ENCODE measurements at regions not wholly inside any gene's neighbourhood (a gene's known extent, or its start where the extent isn't known, plus 50 kb on each side); places are given as distances from the start of the nearest gene placed in this dataset.
A peak's percentile ranks its signal among the peaks of the same experiment; 100 is the strongest.

DNA sequence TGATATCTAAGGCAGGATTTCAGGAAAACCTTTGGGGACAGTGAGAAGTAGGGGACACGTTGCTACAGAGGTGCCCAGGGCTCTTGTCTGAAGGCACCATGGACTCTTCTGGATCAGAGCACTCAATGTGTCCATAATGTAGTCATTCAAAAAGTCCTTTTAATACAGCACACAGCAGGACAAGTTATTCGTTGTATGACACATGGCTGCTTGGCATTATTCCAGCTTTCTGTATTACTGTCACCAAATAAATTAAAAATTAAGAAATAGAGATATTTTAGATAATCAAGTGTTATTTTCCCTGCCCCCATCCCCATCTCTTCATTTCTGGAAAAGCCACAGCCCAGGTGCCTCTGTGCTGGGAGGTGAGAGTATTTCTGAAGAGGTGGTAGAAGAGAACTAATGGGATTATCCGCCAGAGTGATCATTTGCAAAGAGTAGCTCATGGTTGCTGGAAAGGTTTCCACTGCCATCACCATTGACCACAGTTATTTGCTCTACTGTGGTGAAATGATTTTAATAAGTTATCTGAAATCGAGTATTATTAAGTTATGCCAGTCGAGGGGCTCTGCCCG lies 83.0 kb downstream of the CXCL12 start:
- no peak overlapping the region for H3K27ac ChIP-seq
- no peaks in the 10 kb centered on the region for H3K4me1 ChIP-seq
- H3K4me3 ChIP-seq, result no peak overlapping the region
- DNase-seq, result no peak
- no peaks in the 10 kb centered on the region for H3K27me3 ChIP-seq
- no peaks in the 10 kb centered on the region for H3K36me3 ChIP-seq
- no peaks in the 10 kb centered on the region for H3K9me3 ChIP-seq
- TF ChIP-seq POLR2A (IDR thresholded peaks at IDR 0.05), result no peak

DNA sequence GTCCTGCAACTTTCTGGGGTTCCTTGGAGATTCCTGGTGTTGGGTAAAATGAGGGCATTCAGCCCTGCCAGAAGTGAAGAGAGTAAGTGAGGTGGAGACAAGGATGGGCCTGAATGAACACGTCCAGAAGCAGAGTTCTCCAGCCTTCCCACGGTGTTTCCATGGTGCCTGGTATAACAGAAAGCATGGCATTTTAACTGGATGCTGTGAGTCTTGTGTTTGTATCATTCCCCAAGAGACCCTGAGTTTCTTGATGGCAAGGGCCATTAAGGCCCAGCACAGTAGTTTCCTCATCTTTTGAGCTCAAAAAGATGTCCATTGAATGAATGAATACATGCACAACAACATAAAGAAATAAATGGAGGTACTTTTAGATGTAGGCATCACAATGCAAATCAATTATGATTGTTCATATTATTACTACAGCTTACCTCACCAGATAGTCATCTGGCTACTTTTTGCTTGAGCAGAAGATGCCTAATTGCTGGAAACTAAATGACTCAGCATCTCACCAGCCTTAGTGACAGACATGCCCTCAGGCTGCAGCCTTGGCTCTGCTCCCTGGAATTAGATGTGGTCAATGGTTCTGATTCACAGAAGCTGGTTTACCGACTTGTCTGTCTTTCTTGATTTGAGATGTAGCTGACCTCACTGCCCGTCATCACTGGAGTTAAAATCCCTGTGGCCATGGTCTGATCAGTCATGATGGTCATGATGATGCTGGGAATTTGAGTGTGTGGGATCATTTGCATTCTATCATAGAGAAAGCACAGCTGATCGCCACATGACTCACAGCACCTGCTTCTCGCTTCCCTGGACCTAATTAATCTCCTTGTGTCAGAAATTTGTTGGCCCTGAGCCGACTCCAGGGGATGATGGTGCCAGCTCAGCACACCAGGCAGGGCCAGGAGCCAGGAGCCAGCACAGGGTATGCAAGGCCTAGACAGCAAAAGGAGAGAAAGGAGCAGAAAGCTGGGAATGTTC lies 83.9 kb downstream of the CXCL12 start:
- Histone ChIP-seq H3K27me3 (no peaks in the 10 kb centered on the region), H3K9me3 (no peaks in the 10 kb centered on the region), H3K36me3 (no peaks in the 10 kb centered on the region), H3K4me1 (no peaks in the 10 kb centered on the region), H3K4me3 (no peak overlapping the region), H3K27ac (no peak overlapping the region)
- TF ChIP-seq POLR2A (IDR thresholded peaks at IDR 0.05), result no peak
- TF ChIP-seq, protein P1, sequence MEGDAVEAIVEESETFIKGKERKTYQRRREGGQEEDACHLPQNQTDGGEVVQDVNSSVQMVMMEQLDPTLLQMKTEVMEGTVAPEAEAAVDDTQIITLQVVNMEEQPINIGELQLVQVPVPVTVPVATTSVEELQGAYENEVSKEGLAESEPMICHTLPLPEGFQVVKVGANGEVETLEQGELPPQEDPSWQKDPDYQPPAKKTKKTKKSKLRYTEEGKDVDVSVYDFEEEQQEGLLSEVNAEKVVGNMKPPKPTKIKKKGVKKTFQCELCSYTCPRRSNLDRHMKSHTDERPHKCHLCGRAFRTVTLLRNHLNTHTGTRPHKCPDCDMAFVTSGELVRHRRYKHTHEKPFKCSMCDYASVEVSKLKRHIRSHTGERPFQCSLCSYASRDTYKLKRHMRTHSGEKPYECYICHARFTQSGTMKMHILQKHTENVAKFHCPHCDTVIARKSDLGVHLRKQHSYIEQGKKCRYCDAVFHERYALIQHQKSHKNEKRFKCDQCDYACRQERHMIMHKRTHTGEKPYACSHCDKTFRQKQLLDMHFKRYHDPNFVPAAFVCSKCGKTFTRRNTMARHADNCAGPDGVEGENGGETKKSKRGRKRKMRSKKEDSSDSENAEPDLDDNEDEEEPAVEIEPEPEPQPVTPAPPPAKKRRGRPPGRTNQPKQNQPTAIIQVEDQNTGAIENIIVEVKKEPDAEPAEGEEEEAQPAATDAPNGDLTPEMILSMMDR (IDR thresholded peaks at IDR 0.05), result no peak
- no peak for DNase-seq

DNA sequence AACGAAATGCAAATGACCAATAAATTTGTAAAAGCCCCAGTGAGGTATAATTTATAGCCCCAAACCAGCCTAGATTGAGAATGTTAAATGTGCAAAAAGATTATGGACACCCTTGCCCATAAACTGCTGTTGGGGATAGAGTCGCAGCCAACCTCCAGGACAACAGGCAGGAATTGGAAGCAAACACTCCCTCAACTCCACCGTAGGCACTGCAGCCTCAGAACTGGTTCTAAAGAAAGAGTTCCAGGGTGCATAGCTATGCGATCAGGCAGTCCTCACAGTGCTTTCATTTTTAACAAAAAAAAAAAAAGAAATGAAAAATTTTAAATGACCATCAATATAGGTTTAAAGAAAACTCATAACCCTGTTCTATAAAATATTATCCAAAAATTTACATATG lies 86.2 kb downstream of the CXCL12 start:
- no peaks in the 10 kb centered on the region for H3K4me1 ChIP-seq
- H3K27ac ChIP-seq, result no peak overlapping the region
- H3K4me3 ChIP-seq, result no peak overlapping the region
- H3K36me3 ChIP-seq, result no peaks in the 10 kb centered on the region
- no peaks in the 10 kb centered on the region for H3K9me3 ChIP-seq
- DNase-seq, result no peak
- H3K27me3 ChIP-seq, result no peaks in the 10 kb centered on the region
- TF ChIP-seq POLR2A (IDR thresholded peaks at IDR 0.05), result no peak
- TF ChIP-seq, protein P1 (IDR thresholded peaks at IDR 0.05), result no peak

- H3K36me3 ChIP-seq, result no peaks in the 10 kb centered on the region
- no peaks in the 10 kb centered on the region for H3K9me3 ChIP-seq
- H3K27me3 ChIP-seq, result no peaks in the 10 kb centered on the region
- DNase-seq, result no peak
- no peak overlapping the region for H3K27ac ChIP-seq
- TF ChIP-seq POLR2A (IDR thresholded peaks at IDR 0.05), result no peak
- TF ChIP-seq, protein P1 (IDR thresholded peaks at IDR 0.05), result no peak
- peaks cover 0 to 5% (median 0%) of the 10 kb centered on the region in 4 donors for H3K4me1 ChIP-seq
- H3K4me3 ChIP-seq, result no peak overlapping the region
Observed at GRCh38 chr10:44297963-44298362, 86.9 kb downstream of the CXCL12 start.

GRCh38 chr10:44295644-44296241 lies 89.2 kb downstream of the CXCL12 start:
- DNase-seq, result no peak
- Histone ChIP-seq H3K9me3 (no peaks in the 10 kb centered on the region), H3K4me3 (no peak overlapping the region), H3K27ac (peak overlapping the region in 1 of 4 donors; percentile 78), H3K4me1 (peaks cover 0 to 5% (median 0%) of the 10 kb centered on the region in 4 donors), H3K36me3 (no peaks in the 10 kb centered on the region), H3K27me3 (no peaks in the 10 kb centered on the region)
- TF ChIP-seq, protein P1 (IDR thresholded peaks at IDR 0.05), result no peak
- no peak for TF ChIP-seq POLR2A (IDR thresholded peaks at IDR 0.05)
